HCEC 1CT (cell line): ENCODE measurements at regions not wholly inside any gene's neighbourhood (a gene's known extent, or its start where the extent isn't known, plus 50 kb on each side); places are given as distances from the start of the nearest gene placed in this dataset.

ENCODE experiments used
- DNase-seq: peaks from one replicate; pipeline ENCODE4 v3.0.0-alpha.2; 2017

- no peak for DNase-seq
Observed at GRCh38 chr1:67619080-67619479, 65.9 kb upstream of the GADD45A start.

- DNase-seq: no peak
Observed at GRCh38 chr1:67623906-67624305, 61.1 kb upstream of the GADD45A start.

- DNase-seq: no peak
Observed at GRCh38 chr1:67624680-67625079, 60.3 kb upstream of the GADD45A start.

GRCh38 chr1:67626090-67626860, 58.7 kb upstream of the GADD45A start:
- DNase-seq: peak; percentile 74

GRCh38 chr1:67626861-67627235, 58.2 kb upstream of the GADD45A start:
- no peak for DNase-seq

GRCh38 chr1:67627336-67627735, 57.7 kb upstream of the GADD45A start:
- DNase-seq: no peak

- no peak for DNase-seq
Observed at GRCh38 chr1:67627906-67628305, 57.1 kb upstream of the GADD45A start.

GRCh38 chr1:67629370-67630075, 55.5 kb upstream of the GADD45A start:
- DNase-seq: no peak

GRCh38 chr1:67630438-67631045, 54.5 kb upstream of the GADD45A start:
- no peak for DNase-seq

GRCh38 chr1:67632356-67632755, 52.6 kb upstream of the GADD45A start:
- DNase-seq: no peak

- no peak for DNase-seq
Observed at GRCh38 chr1:67632811-67633655, 52.0 kb upstream of the GADD45A start.

GRCh38 chr1:67634396-67634935, 50.5 kb upstream of the GADD45A start:
- DNase-seq: no peak

- DNase-seq: no peak
Observed at GRCh38 chr1:67635055-67635809, 49.8 kb upstream of the GADD45A start.
